ENCODE measurements at regions not wholly inside any gene's neighbourhood (a gene's known extent, or its start where the extent isn't known, plus 50 kb on each side); places are given as distances from the start of the nearest gene placed in this dataset.

DNA sequence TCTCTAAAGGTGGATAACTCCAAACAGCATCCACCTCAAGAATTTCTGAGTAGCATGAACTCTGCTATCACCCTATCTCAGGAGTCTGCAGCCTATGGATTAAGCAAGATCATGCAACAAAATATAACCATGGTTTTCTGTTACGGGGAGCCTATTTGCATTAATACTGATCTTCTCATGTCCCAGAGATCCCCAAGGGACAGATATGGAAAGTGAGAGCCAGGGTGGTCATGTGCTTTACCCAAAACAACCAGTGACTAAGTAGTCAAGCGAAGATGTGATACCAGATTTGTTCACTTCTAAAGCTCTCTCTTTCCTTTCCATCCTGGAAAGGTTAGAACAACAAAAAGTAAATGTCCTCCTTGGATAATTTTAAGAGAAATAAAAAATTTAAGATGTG, 125.1 kb downstream of the PRRX1 start:
- ATAC-seq, result no peak
- TF ChIP-seq CTCF (IDR thresholded peaks at IDR 0.05), result no peak
- DNase-seq, result no peak
- no peaks in the 10 kb centered on the region for H3K9me3 ChIP-seq
- H3K4me1 ChIP-seq, result no peaks in the 10 kb centered on the region
- H3K36me3 ChIP-seq, result no peaks in the 10 kb centered on the region
- no peaks in the 10 kb centered on the region for H3K27me3 ChIP-seq
- no peak overlapping the region for H3K4me3 ChIP-seq
- intact Hi-C loops (cut with DNase I), result no loop called here
- H3K27ac ChIP-seq, result no peak overlapping the region

- H3K27me3 ChIP-seq, result no peaks in the 10 kb centered on the region
- no peak for ATAC-seq
These were observed 126.2 kb downstream of the PRRX1 start for GRCh38 chr1:170790175-170790574.

GRCh38 chr1:170790651-170791071, 126.7 kb downstream of the PRRX1 start:
- H3K27ac ChIP-seq, result no peak overlapping the region
- TF ChIP-seq CTCF (IDR thresholded peaks at IDR 0.05), result no peak
- H3K9me3 ChIP-seq, result no peaks in the 10 kb centered on the region
- no peak for ATAC-seq
- H3K4me3 ChIP-seq, result no peak overlapping the region
- no peaks in the 10 kb centered on the region for H3K4me1 ChIP-seq
- no peaks in the 10 kb centered on the region for H3K36me3 ChIP-seq
- no peaks in the 10 kb centered on the region for H3K27me3 ChIP-seq
- intact Hi-C loops (cut with DNase I), result no loop called here
- no peak for DNase-seq

More at GRCh38 chr1:170790175-170790574, 126.2 kb downstream of the PRRX1 start:
- no peaks in the 10 kb centered on the region for H3K9me3 ChIP-seq
- H3K36me3 ChIP-seq, result no peaks in the 10 kb centered on the region
- H3K4me1 ChIP-seq, result no peaks in the 10 kb centered on the region
- no peak overlapping the region for H3K27ac ChIP-seq
- no peak for TF ChIP-seq CTCF (IDR thresholded peaks at IDR 0.05)
- no peak for DNase-seq
- H3K4me3 ChIP-seq, result no peak overlapping the region
- intact Hi-C loops (cut with DNase I), result no loop called here

GRCh38 chr1:170791941-170792340, 128.0 kb downstream of the PRRX1 start:
- no peaks in the 10 kb centered on the region for H3K27me3 ChIP-seq
- H3K36me3 ChIP-seq, result no peaks in the 10 kb centered on the region
- no peaks in the 10 kb centered on the region for H3K4me1 ChIP-seq
- ATAC-seq, result no peak
- no peaks in the 10 kb centered on the region for H3K9me3 ChIP-seq
- DNase-seq, result no peak
- no peak overlapping the region for H3K27ac ChIP-seq
- intact Hi-C loops (cut with DNase I), result no loop called here
- no peak for TF ChIP-seq CTCF (IDR thresholded peaks at IDR 0.05)
- no peak overlapping the region for H3K4me3 ChIP-seq

GRCh38 chr1:170800265-170800664, 135.1 kb upstream of the MROH9 start:
- Histone ChIP-seq H3K4me3 (no peak overlapping the region), H3K27me3 (no peaks in the 10 kb centered on the region), H3K27ac (no peak overlapping the region), H3K9me3 (no peaks in the 10 kb centered on the region), H3K4me1 (no peaks in the 10 kb centered on the region), H3K36me3 (no peaks in the 10 kb centered on the region)
- ATAC-seq, result no peak
- DNase-seq, result no peak
- intact Hi-C loops (cut with DNase I), result no loop called here
- no peak for TF ChIP-seq CTCF (IDR thresholded peaks at IDR 0.05)

DNA sequence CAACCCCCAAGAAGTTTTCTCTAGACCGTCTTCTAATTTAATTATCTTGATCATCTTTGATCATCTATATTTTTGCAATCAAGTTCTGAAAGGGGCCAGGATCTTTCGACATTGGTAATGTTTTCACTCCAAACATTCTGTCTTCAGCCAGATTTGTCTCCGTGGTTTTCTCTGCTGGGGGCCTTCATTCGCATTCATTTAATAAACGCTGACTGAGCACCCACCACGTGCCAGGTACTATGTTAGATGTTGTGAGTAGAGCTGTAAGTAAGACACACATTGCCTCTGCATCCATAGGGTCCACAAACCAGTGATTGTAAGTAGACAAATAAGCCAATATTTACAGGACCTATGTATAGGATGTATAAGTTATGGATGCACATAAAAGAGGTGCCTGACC, 134.5 kb upstream of the MROH9 start:
- Histone ChIP-seq H3K9me3 (no peaks in the 10 kb centered on the region), H3K27me3 (no peaks in the 10 kb centered on the region), H3K4me1 (no peaks in the 10 kb centered on the region), H3K4me3 (no peak overlapping the region), H3K36me3 (no peaks in the 10 kb centered on the region), H3K27ac (no peak overlapping the region)
- DNase-seq (no peak), ATAC-seq (no peak)
- no peak for TF ChIP-seq CTCF (IDR thresholded peaks at IDR 0.05)
- intact Hi-C loops (cut with DNase I), result no loop called here
